ENCODE measurements at regions not wholly inside any gene's neighbourhood (a gene's known extent, or its start where the extent isn't known, plus 50 kb on each side); places are given as distances from the start of the nearest gene placed in this dataset.

GRCh38 chr13:75202981-75203380 is 279.0 kb downstream of the TBC1D4 start:
- TF ChIP-seq CTCF (conservative IDR thresholded peaks at IDR 0.05; ENCODE audit: low read depth) = no peak
- DNase-seq (ENCODE audit: low spot score) = no peak
- H3K27ac ChIP-seq = no peak overlapping the region
- CTCF ChIA-PET = interaction anchor here (1.0 kb wide), 1 partner anchor 17 kb away, joined by 4 read pairs; no protein-coding TSS in a partner anchor
- POLR2A ChIA-PET (ENCODE audit: low non-redundant PET) = no interaction called here

GRCh38 chr13:75197803-75198202 is 284.2 kb downstream of the TBC1D4 start:
- no peak for DNase-seq (ENCODE audit: low spot score)
- no peak for TF ChIP-seq CTCF (conservative IDR thresholded peaks at IDR 0.05; ENCODE audit: low read depth)
- POLR2A ChIA-PET (ENCODE audit: low non-redundant PET) = no interaction called here
- no peak overlapping the region for H3K27ac ChIP-seq
- CTCF ChIA-PET = no interaction called here

- ChIA-PET CTCF (no interaction called here), POLR2A (ENCODE audit: low non-redundant PET) (no interaction called here)
- no peak for DNase-seq (ENCODE audit: low spot score)
- H3K27ac ChIP-seq = no peak overlapping the region
- TF ChIP-seq CTCF (conservative IDR thresholded peaks at IDR 0.05; ENCODE audit: low read depth) = no peak
These were observed 285.7 kb downstream of the TBC1D4 start for GRCh38 chr13:75196147-75196837.

- no peak for DNase-seq (ENCODE audit: low spot score)
These were observed 286.3 kb downstream of the TBC1D4 start for GRCh38 chr13:75195495-75196146.

GRCh38 chr13:75194717-75195462 is 287.1 kb downstream of the TBC1D4 start:
- CTCF ChIA-PET = interaction anchor here (0.7 kb wide), 1 partner anchor 7 kb away, joined by 6 read pairs; no protein-coding TSS in a partner anchor
- DNase-seq (ENCODE audit: low spot score) = no peak
- no peak for TF ChIP-seq CTCF (conservative IDR thresholded peaks at IDR 0.05; ENCODE audit: low read depth)
- POLR2A ChIA-PET (ENCODE audit: low non-redundant PET) = no interaction called here
- no peak overlapping the region for H3K27ac ChIP-seq

More at GRCh38 chr13:75195495-75196146, 286.3 kb downstream of the TBC1D4 start:
- TF ChIP-seq CTCF (conservative IDR thresholded peaks at IDR 0.05; ENCODE audit: low read depth) = no peak
- POLR2A ChIA-PET (ENCODE audit: low non-redundant PET) = no interaction called here
- CTCF ChIA-PET = no interaction called here
- no peak overlapping the region for H3K27ac ChIP-seq

- POLR2A ChIA-PET (ENCODE audit: low non-redundant PET) = no interaction called here
- no peak overlapping the region for H3K27ac ChIP-seq
- TF ChIP-seq CTCF (conservative IDR thresholded peaks at IDR 0.05; ENCODE audit: low read depth) = no peak
- no peak for DNase-seq (ENCODE audit: low spot score)
- CTCF ChIA-PET = interaction anchor here (0.7 kb wide), 1 partner anchor 384 kb away, joined by 4 read pairs; no protein-coding TSS in a partner anchor
These were observed 295.6 kb downstream of the TBC1D4 start for GRCh38 chr13:75186379-75186778.
